Esophagus muscularis mucosa (tissue), 3 donors: ENCODE measurements at regions not wholly inside any gene's neighbourhood (a gene's known extent, or its start where the extent isn't known, plus 50 kb on each side); places are given as distances from the start of the nearest gene placed in this dataset.

Experiments
- EP300 ChIP-seq: sonication (generic); formaldehyde crosslinking; IDR thresholded peaks from one replicate; pipeline ENCODE4 v1.6.1; 2017; ENCODE audit warnings: antibody characterized with exemption
- TF ChIP-seq, protein P1 (sequence below), 3 experiments: fragments of 200-600 bp in 2 of 3; fragments of 450-650 bp in 1 of 3; sonication (generic) in 2 of 3; IDR thresholded peaks; one replicate each; pipeline ENCODE4 v1.5.1; 2017 to 2019; ENCODE audit warnings: antibody characterized with exemption in 3 of 3, mild to moderate bottlenecking in 2 of 3, moderate library complexity in 1 of 3

DNA sequence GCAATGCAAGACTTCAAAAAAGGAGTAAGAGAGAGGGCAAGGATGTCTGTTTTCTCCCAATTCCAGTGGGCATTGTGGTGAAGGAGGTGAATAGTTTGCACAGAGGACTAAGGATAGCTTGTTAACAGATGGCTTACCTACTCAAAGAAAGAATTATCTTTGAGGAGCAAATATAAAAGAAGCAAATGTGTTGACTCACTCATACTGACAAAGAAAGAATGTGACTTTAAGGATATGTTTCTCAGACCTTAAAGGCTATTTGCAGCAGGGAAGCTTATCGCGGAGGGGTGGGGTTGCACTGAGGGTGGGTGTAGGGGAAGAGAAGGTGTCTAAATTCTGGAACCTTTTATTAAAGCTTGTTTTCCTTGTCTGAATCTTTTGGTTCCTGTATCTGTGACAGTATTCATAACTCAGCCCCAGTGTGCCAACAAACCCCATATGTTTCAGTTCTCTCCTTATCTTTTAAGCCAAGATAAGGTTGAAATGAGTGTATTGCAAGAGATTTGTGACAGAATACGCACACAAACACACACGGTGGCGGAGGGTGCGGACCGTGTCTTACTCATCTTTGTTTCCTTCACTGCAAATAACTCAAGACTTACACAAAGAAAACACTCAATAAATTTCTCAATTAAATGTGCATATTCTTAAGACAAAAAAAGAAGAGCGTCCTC is 146.4 kb upstream of the ARID2 start:
- TF ChIP-seq, protein P1, sequence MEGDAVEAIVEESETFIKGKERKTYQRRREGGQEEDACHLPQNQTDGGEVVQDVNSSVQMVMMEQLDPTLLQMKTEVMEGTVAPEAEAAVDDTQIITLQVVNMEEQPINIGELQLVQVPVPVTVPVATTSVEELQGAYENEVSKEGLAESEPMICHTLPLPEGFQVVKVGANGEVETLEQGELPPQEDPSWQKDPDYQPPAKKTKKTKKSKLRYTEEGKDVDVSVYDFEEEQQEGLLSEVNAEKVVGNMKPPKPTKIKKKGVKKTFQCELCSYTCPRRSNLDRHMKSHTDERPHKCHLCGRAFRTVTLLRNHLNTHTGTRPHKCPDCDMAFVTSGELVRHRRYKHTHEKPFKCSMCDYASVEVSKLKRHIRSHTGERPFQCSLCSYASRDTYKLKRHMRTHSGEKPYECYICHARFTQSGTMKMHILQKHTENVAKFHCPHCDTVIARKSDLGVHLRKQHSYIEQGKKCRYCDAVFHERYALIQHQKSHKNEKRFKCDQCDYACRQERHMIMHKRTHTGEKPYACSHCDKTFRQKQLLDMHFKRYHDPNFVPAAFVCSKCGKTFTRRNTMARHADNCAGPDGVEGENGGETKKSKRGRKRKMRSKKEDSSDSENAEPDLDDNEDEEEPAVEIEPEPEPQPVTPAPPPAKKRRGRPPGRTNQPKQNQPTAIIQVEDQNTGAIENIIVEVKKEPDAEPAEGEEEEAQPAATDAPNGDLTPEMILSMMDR (IDR thresholded peaks at IDR 0.05), result no peak
- no peak for TF ChIP-seq EP300
